ENCODE measurements at regions not wholly inside any gene's neighbourhood (a gene's known extent, or its start where the extent isn't known, plus 50 kb on each side); places are given as distances from the start of the nearest gene placed in this dataset.

DNA sequence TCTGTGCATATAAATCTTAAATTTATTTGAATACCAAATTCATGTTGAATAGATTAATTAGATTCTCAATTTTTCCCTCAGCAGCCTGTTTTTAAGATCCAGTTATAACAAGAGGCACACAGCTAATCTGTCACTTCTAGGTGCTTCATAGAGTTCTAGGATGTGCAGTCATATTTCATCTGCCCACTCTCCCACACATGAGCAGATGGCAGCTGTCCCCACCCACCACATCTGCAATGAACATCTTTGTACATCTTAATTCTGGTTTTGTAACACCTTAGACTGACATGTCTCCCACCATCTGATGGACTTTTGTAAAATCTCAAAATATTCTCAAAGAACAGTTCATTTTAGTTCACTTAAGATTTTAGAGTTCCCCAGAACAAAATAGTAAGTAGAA lies 250.8 kb upstream of the ST6GAL2 start:
- Histone ChIP-seq H3K9me3 (ENCODE audit: control extremely low read depth in 1 of 3, control insufficient read depth in 2 of 3, insufficient read depth in 1 of 3, low read length in 2 of 3) (no peaks in the 10 kb centered on the region), H3K27me3 (replicated peaks in 1 of 4; ENCODE audit: control extremely low read depth in 1 of 4, control insufficient read depth in 3 of 4, insufficient read depth in 4 of 4, low read length in 3 of 4) (no peaks in the 10 kb centered on the region), H3K9ac (ENCODE audit: low read length) (no peak overlapping the region), H3K79me2 (ENCODE audit: control insufficient read depth, insufficient read depth, low read length) (no peaks in the 10 kb centered on the region), H3K4me2 (replicated peaks; ENCODE audit: low read depth, low read length, poor library complexity, severe bottlenecking) (no peak overlapping the region), H2AFZ (ENCODE audit: insufficient read depth, low read depth, low read length, poor library complexity, severe bottlenecking) (no peak overlapping the region), H3K27ac (ENCODE audit: low read length in 2 of 2) (no peak overlapping the region), H3K4me3 (ENCODE audit: control extremely low read depth in 1 of 5, extremely low read depth in 1 of 5, insufficient read depth in 1 of 5, low read depth in 2 of 5, low read length in 4 of 5) (no peak overlapping the region), H4K20me1 (ENCODE audit: control insufficient read depth, insufficient read depth, low read length, poor library complexity, severe bottlenecking) (no peaks in the 10 kb centered on the region), H3K36me3 (replicated peaks in 1 of 2; ENCODE audit: control extremely low read depth in 1 of 2, control insufficient read depth in 1 of 2, extremely low read depth in 1 of 2, insufficient read depth in 2 of 2, low read length in 1 of 2) (no peaks in the 10 kb centered on the region), H3K4me1 (ENCODE audit: control insufficient read depth in 2 of 2, insufficient read depth in 2 of 2, low read length in 2 of 2) (peaks cover 10 to 13% of the 10 kb centered on the region in 2 donors)
- Mint-ChIP-seq H3K27ac (no peak overlapping the region), H3K4me3 (no peak overlapping the region), H3K9me3 (ENCODE audit: insufficient read depth) (no peaks in the 10 kb centered on the region), H3K27me3 (no peaks in the 10 kb centered on the region), H3K4me1 (no peaks in the 10 kb centered on the region)
- DNase-seq (no peak), ATAC-seq (ENCODE audit: low read depth) (no peak)
- TF ChIP-seq, protein P1, sequence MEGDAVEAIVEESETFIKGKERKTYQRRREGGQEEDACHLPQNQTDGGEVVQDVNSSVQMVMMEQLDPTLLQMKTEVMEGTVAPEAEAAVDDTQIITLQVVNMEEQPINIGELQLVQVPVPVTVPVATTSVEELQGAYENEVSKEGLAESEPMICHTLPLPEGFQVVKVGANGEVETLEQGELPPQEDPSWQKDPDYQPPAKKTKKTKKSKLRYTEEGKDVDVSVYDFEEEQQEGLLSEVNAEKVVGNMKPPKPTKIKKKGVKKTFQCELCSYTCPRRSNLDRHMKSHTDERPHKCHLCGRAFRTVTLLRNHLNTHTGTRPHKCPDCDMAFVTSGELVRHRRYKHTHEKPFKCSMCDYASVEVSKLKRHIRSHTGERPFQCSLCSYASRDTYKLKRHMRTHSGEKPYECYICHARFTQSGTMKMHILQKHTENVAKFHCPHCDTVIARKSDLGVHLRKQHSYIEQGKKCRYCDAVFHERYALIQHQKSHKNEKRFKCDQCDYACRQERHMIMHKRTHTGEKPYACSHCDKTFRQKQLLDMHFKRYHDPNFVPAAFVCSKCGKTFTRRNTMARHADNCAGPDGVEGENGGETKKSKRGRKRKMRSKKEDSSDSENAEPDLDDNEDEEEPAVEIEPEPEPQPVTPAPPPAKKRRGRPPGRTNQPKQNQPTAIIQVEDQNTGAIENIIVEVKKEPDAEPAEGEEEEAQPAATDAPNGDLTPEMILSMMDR (IDR thresholded peaks at IDR 0.05), result no peak
- TF ChIP-seq EZH2 (IDR thresholded peaks at IDR 0.05; ENCODE audit: borderline replicate concordance, insufficient read depth, low read depth, low read length, poor library complexity, severe bottlenecking), result no peak
- intact Hi-C loops (cut with micrococcal nuclease), result no loop called here
- POLR2A ChIA-PET, result no interaction called here
- CTCF ChIA-PET, result no interaction called here

DNA sequence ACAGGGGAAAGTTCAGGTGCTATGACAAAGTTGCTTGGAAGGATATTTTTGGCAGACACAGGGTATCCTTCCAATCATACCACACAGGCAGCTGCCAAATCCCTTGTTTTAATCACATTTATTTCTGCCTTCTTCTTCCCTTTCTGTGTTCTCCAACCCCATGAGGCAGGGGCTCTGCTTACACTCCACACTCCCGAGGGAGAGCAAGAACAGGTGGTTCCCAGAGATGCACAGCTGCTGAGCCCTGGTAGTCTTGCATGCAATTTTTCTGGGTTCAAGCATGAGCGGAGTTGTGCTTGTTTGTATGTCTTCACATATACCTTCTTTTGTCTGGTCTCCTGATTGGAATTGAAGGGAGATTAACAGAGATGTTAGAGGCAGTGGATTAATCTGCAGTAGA lies 251.7 kb upstream of the ST6GAL2 start:
- Mint-ChIP-seq H3K4me1 (no peaks in the 10 kb centered on the region), H3K4me3 (no peak overlapping the region), H3K27me3 (no peaks in the 10 kb centered on the region), H3K27ac (no peak overlapping the region), H3K9me3 (ENCODE audit: insufficient read depth) (no peaks in the 10 kb centered on the region)
- POLR2A ChIA-PET, result no interaction called here
- Histone ChIP-seq H3K36me3 (replicated peaks in 1 of 2; ENCODE audit: control extremely low read depth in 1 of 2, control insufficient read depth in 1 of 2, extremely low read depth in 1 of 2, insufficient read depth in 2 of 2, low read length in 1 of 2) (no peaks in the 10 kb centered on the region), H3K4me1 (ENCODE audit: control insufficient read depth in 2 of 2, insufficient read depth in 2 of 2, low read length in 2 of 2) (peaks cover 2 to 3% of the 10 kb centered on the region in 2 donors), H3K27ac (ENCODE audit: low read length in 2 of 2) (no peak overlapping the region), H3K9ac (ENCODE audit: low read length) (no peak overlapping the region), H3K27me3 (replicated peaks in 1 of 4; ENCODE audit: control extremely low read depth in 1 of 4, control insufficient read depth in 3 of 4, insufficient read depth in 4 of 4, low read length in 3 of 4) (no peaks in the 10 kb centered on the region), H3K9me3 (ENCODE audit: control extremely low read depth in 1 of 3, control insufficient read depth in 2 of 3, insufficient read depth in 1 of 3, low read length in 2 of 3) (no peaks in the 10 kb centered on the region), H3K4me3 (ENCODE audit: control extremely low read depth in 1 of 5, extremely low read depth in 1 of 5, insufficient read depth in 1 of 5, low read depth in 2 of 5, low read length in 4 of 5) (no peak overlapping the region), H3K79me2 (ENCODE audit: control insufficient read depth, insufficient read depth, low read length) (no peaks in the 10 kb centered on the region), H3K4me2 (replicated peaks; ENCODE audit: low read depth, low read length, poor library complexity, severe bottlenecking) (no peak overlapping the region), H2AFZ (ENCODE audit: insufficient read depth, low read depth, low read length, poor library complexity, severe bottlenecking) (no peak overlapping the region), H4K20me1 (ENCODE audit: control insufficient read depth, insufficient read depth, low read length, poor library complexity, severe bottlenecking) (no peaks in the 10 kb centered on the region)
- intact Hi-C loops (cut with micrococcal nuclease), result no loop called here
- CTCF ChIA-PET, result no interaction called here
- ATAC-seq (ENCODE audit: low read depth) (no peak), DNase-seq (no peak)
- WGBS (ENCODE audit: insufficient coverage), result 80% methylated on average over 1 of the region's 2 CpGs
- TF ChIP-seq, protein P1 (IDR thresholded peaks at IDR 0.05), result no peak
- no peak for TF ChIP-seq EZH2 (IDR thresholded peaks at IDR 0.05; ENCODE audit: borderline replicate concordance, insufficient read depth, low read depth, low read length, poor library complexity, severe bottlenecking)

Measured in B cell (primary cell).